ENCODE measurements at regions not wholly inside any gene's neighbourhood (a gene's known extent, or its start where the extent isn't known, plus 50 kb on each side); places are given as distances from the start of the nearest gene placed in this dataset.

GRCh38 chr16:64090327-64090726, 1031.5 kb downstream of the CDH11 start:
- no peak overlapping the region for H3K27ac ChIP-seq
- no peak for TF ChIP-seq CTCF (IDR thresholded peaks at IDR 0.05; ENCODE audit: low read depth, low read length)
- H3K4me1 ChIP-seq (ENCODE audit: low read depth) = peaks cover 5% of the 10 kb centered on the region

GRCh38 chr16:64089697-64090096, 1032.2 kb downstream of the CDH11 start:
- H3K36me3 ChIP-seq = no peaks in the 10 kb centered on the region
- peaks cover 5% of the 10 kb centered on the region for H3K4me1 ChIP-seq (ENCODE audit: low read depth)
- H3K27me3 ChIP-seq = no peaks in the 10 kb centered on the region
- H3K4me3 ChIP-seq = no peak overlapping the region
- peak; percentile 60 for TF ChIP-seq CTCF (IDR thresholded peaks at IDR 0.05; ENCODE audit: low read depth, low read length)
- DNase-seq (ENCODE audit: low read depth in 1 of 2, low spot score in 1 of 2) = peak; percentile 40 to 60
- no peak overlapping the region for H3K27ac ChIP-seq
- no peaks in the 10 kb centered on the region for H3K9me3 ChIP-seq (ENCODE audit: low read depth)

More at GRCh38 chr16:64090327-64090726, 1031.5 kb downstream of the CDH11 start:
- no peaks in the 10 kb centered on the region for H3K27me3 ChIP-seq
- H3K9me3 ChIP-seq (ENCODE audit: low read depth) = no peaks in the 10 kb centered on the region
- H3K36me3 ChIP-seq = no peaks in the 10 kb centered on the region
- no peak overlapping the region for H3K4me3 ChIP-seq
- DNase-seq (ENCODE audit: low read depth in 1 of 2, low spot score in 1 of 2) = no peak

GRCh38 chr16:64088838-64089237, 1033.0 kb downstream of the CDH11 start:
- no peak for TF ChIP-seq CTCF (IDR thresholded peaks at IDR 0.05; ENCODE audit: low read depth, low read length)
- peaks cover 5% of the 10 kb centered on the region for H3K4me1 ChIP-seq (ENCODE audit: low read depth)
- no peaks in the 10 kb centered on the region for H3K27me3 ChIP-seq
- H3K9me3 ChIP-seq (ENCODE audit: low read depth) = no peaks in the 10 kb centered on the region
- no peak for DNase-seq (ENCODE audit: low read depth in 1 of 2, low spot score in 1 of 2)
- H3K36me3 ChIP-seq = no peaks in the 10 kb centered on the region
- no peak overlapping the region for H3K27ac ChIP-seq
- no peak overlapping the region for H3K4me3 ChIP-seq

GRCh38 chr16:64085296-64085695, 1036.6 kb downstream of the CDH11 start:
- Histone ChIP-seq H3K4me3 (no peak overlapping the region), H3K4me1 (ENCODE audit: low read depth) (peaks cover 5% of the 10 kb centered on the region), H3K36me3 (no peaks in the 10 kb centered on the region), H3K9me3 (ENCODE audit: low read depth) (no peaks in the 10 kb centered on the region), H3K27ac (no peak overlapping the region), H3K27me3 (no peaks in the 10 kb centered on the region)
- TF ChIP-seq CTCF (IDR thresholded peaks at IDR 0.05; ENCODE audit: low read depth, low read length) = no peak
- DNase-seq (ENCODE audit: low read depth in 1 of 2, low spot score in 1 of 2) = no peak

- DNase-seq (ENCODE audit: low read depth in 1 of 2, low spot score in 1 of 2) = no peak
- no peak for TF ChIP-seq CTCF (IDR thresholded peaks at IDR 0.05; ENCODE audit: low read depth, low read length)
Measured at GRCh38 chr16:64084706-64085105, 1037.2 kb downstream of the CDH11 start.

More at GRCh38 chr16:64084706-64085105, 1037.2 kb downstream of the CDH11 start:
- Histone ChIP-seq H3K27me3 (no peaks in the 10 kb centered on the region), H3K9me3 (ENCODE audit: low read depth) (no peaks in the 10 kb centered on the region), H3K4me3 (no peak overlapping the region), H3K4me1 (ENCODE audit: low read depth) (peaks cover 5% of the 10 kb centered on the region), H3K36me3 (no peaks in the 10 kb centered on the region), H3K27ac (no peak overlapping the region)

All from cardiac muscle cell (in vitro differentiated cells and primary cell).